Fibroblast of villous mesenchyme (primary cell): ENCODE measurements at regions not wholly inside any gene's neighbourhood (a gene's known extent, or its start where the extent isn't known, plus 50 kb on each side); places are given as distances from the start of the nearest gene placed in this dataset.

Source experiments
- DNase-seq: peaks from one replicate; pipeline ENCODE4 v3.0.0-alpha.2; 2010; ENCODE audit warnings: low read depth
- H3K4me3 ChIP-seq: 2 replicates; pipeline ENCODE4 v1.5.1; 2011; ENCODE audit warnings: low read depth, mild to moderate bottlenecking, low read length
- CTCF ChIP-seq: IDR thresholded peaks from 2 replicates; pipeline ENCODE4 v1.5.1; 2012; ENCODE audit warnings: low read depth, mild to moderate bottlenecking, low read length; ENCODE audit not compliant: insufficient read depth

- H3K4me3 ChIP-seq = no peak overlapping the region
- no peak for TF ChIP-seq CTCF
- no peak for DNase-seq
These were observed 301.5 kb upstream of the ANO3 start for GRCh38 chr11:26030399-26030798.

- no peak for TF ChIP-seq CTCF
- DNase-seq = peak; percentile 55
These were observed 299.7 kb upstream of the ANO3 start for GRCh38 chr11:26032241-26032640.

GRCh38 chr11:26035696-26036095 is 296.2 kb upstream of the ANO3 start:
- H3K4me3 ChIP-seq = no peak overlapping the region
- TF ChIP-seq CTCF = no peak
- DNase-seq = no peak

More at GRCh38 chr11:26032241-26032640, 299.7 kb upstream of the ANO3 start:
- H3K4me3 ChIP-seq = no peak overlapping the region

- DNase-seq = no peak
- no peak overlapping the region for H3K4me3 ChIP-seq
- TF ChIP-seq CTCF = no peak
These were observed 294.2 kb upstream of the ANO3 start for GRCh38 chr11:26037716-26038115.

GRCh38 chr11:26040339-26040738 is 291.6 kb upstream of the ANO3 start:
- no peak overlapping the region for H3K4me3 ChIP-seq
- DNase-seq = no peak
- no peak for TF ChIP-seq CTCF

GRCh38 chr11:26042113-26042512 is 289.8 kb upstream of the ANO3 start:
- no peak for DNase-seq
- no peak for TF ChIP-seq CTCF
- H3K4me3 ChIP-seq = no peak overlapping the region

- no peak for DNase-seq
- no peak for TF ChIP-seq CTCF
- H3K4me3 ChIP-seq = no peak overlapping the region
These were observed 288.3 kb upstream of the ANO3 start for GRCh38 chr11:26043665-26044064.
